AG20443 (cell line): ENCODE measurements at regions not wholly inside any gene's neighbourhood (a gene's known extent, or its start where the extent isn't known, plus 50 kb on each side); places are given as distances from the start of the nearest gene placed in this dataset.
"Not testable (repeated sequence)": the region's sequence is repeated elsewhere in the genome, so short reads cannot be mapped to it uniquely, and the experiment has no call there.

ENCODE experiments used
- DNase-seq: peaks from one replicate; pipeline ENCODE4 v3.0.0; 2012; ENCODE audit warnings: low spot score, mixed read lengths

- DNase-seq, result peak; percentile 46
Observed at GRCh38 chr3:24545887-24546286, 51.2 kb upstream of the THRB start.

- peak; percentile 17 for DNase-seq
Observed at GRCh38 chr3:24548278-24548677, 53.6 kb upstream of the THRB start.

- peak; percentile 17 for DNase-seq
Observed at GRCh38 chr3:24550588-24550987, 55.9 kb upstream of the THRB start.

GRCh38 chr3:24551626-24552025 lies 57.0 kb upstream of the THRB start:
- peak; percentile 16 for DNase-seq

GRCh38 chr3:24562895-24563294 lies 68.2 kb upstream of the THRB start:
- no peak for DNase-seq

GRCh38 chr3:24565053-24565452 lies 70.4 kb upstream of the THRB start:
- DNase-seq, result no peak

- DNase-seq, result no peak
Observed at GRCh38 chr3:24565656-24566055, 71.0 kb upstream of the THRB start.

- no peak for DNase-seq
Observed at GRCh38 chr3:24566927-24567326, 72.3 kb upstream of the THRB start.

- not testable (repeated sequence) for DNase-seq
Observed at GRCh38 chr3:24572409-24572808, 77.8 kb upstream of the THRB start.

GRCh38 chr3:24573576-24573975 lies 78.9 kb upstream of the THRB start:
- DNase-seq, result no peak

GRCh38 chr3:24578324-24578723 lies 83.7 kb upstream of the THRB start:
- DNase-seq, result no peak

- no peak for DNase-seq
Observed at GRCh38 chr3:24578951-24579421, 84.3 kb upstream of the THRB start.

- DNase-seq, result peak; percentile 29
Observed at GRCh38 chr3:24582431-24583403, 88.1 kb upstream of the THRB start.

- DNase-seq, result no peak
Observed at GRCh38 chr3:24586920-24587319, 92.3 kb upstream of the THRB start.

- DNase-seq, result no peak
Observed at GRCh38 chr3:24588629-24589512, 94.2 kb upstream of the THRB start.

GRCh38 chr3:24589513-24589851 lies 94.8 kb upstream of the THRB start:
- DNase-seq, result no peak

- DNase-seq, result no peak
Observed at GRCh38 chr3:24589931-24590880, 95.6 kb upstream of the THRB start.

GRCh38 chr3:24591191-24591590 lies 96.5 kb upstream of the THRB start:
- DNase-seq, result no peak

- peak; percentile 63 for DNase-seq
Observed at GRCh38 chr3:24591661-24592555, 97.3 kb upstream of the THRB start.

- no peak for DNase-seq
Observed at GRCh38 chr3:24594161-24594560, 99.5 kb upstream of the THRB start.

GRCh38 chr3:24595796-24596195 lies 101.1 kb upstream of the THRB start:
- peak; percentile 76 for DNase-seq
